H1 (cell line): ENCODE measurements at regions not wholly inside any gene's neighbourhood (a gene's known extent, or its start where the extent isn't known, plus 50 kb on each side); places are given as distances from the start of the nearest gene placed in this dataset.

Experiments
- CTCF ChIA-PET: fragments of 300-600 bp; sonication (Branson Sonifier 250); formaldehyde crosslinking; loops from one replicate; lab custom pipeline; 2021; ENCODE audit not compliant: partially characterized antibody; lab: Charles Lee
- POLR2A ChIA-PET: fragments of 300-600 bp; sonication (Branson Sonifier 250); formaldehyde crosslinking; loops from one replicate; lab custom pipeline; 2021; ENCODE audit warnings: inconsistent platforms; ENCODE audit not compliant: partially characterized antibody; lab: Charles Lee
- DNase-seq, 2 experiments: peaks; one replicate each; pipeline versions ENCODE4 v3.0.0 to v3.0.0-alpha.2; 2010 to 2022; ENCODE audit warnings: low spot score in 2 of 2, low read depth in 1 of 2, mixed read lengths in 1 of 2
- FAIRE-seq: peaks from 2 replicates; lab custom pipeline; 2011; peaks lifted over from hg19 to GRCh38; lab: Jason Lieb, UNC
- H2AFZ ChIP-seq: 2 replicates; pipeline ENCODE4 v1.8.1; 2012; ENCODE audit warnings: low read length, inconsistent platforms
- H2AK5ac ChIP-seq: 2 replicates; pipeline ENCODE4 v1.6.1; 2013; ENCODE audit warnings: low read depth, low read length
- H2BK120ac ChIP-seq: replicated peaks from 2 replicates; pipeline ENCODE3; 2013; ENCODE audit warnings: low read depth, low read length, inconsistent platforms
- H2BK12ac ChIP-seq: 2 replicates; pipeline ENCODE4 v1.6.1; 2013; ENCODE audit warnings: low read depth, low read length
- H2BK15ac ChIP-seq: 2 replicates; pipeline ENCODE4 v1.6.1; 2013; ENCODE audit warnings: low read length
- H2BK20ac ChIP-seq: 2 replicates; pipeline ENCODE4 v1.6.1; 2013; ENCODE audit warnings: low read length
- H2BK5ac ChIP-seq: 2 replicates; pipeline ENCODE4 v1.6.1; 2013; ENCODE audit warnings: low read depth, low read length
- H3K14ac ChIP-seq: 2 replicates; pipeline ENCODE4 v1.6.1; 2013; ENCODE audit warnings: inconsistent platforms; ENCODE audit not compliant: insufficient read length
- H3K18ac ChIP-seq: 2 replicates; pipeline ENCODE4 v1.6.1; 2013; ENCODE audit warnings: low read length; ENCODE audit errors: extremely low read depth
- H3K23ac ChIP-seq: 2 replicates; pipeline ENCODE4 v1.6.1; 2013; ENCODE audit warnings: inconsistent platforms; ENCODE audit not compliant: insufficient read length
- H3K23me2 ChIP-seq: 2 replicates; pipeline ENCODE4 v1.6.1; 2013; ENCODE audit warnings: low read depth, low read length
- H3K27ac ChIP-seq: 2 replicates; pipeline ENCODE4 v1.6.1; 2011; ENCODE audit warnings: low read depth, low read length, inconsistent platforms
- H3K27me3 ChIP-seq, 4 experiments: replicated peaks in 1 of 4; 1 replicate in 1 of 4; 2 replicates in 3 of 4; pipeline versions ENCODE4 v1.6.1 to v1.8.1; 2011 to 2013; ENCODE audit warnings: low read length in 3 of 4, mild to moderate bottlenecking in 3 of 4, inconsistent platforms in 2 of 4, mixed read lengths in 2 of 4, moderate library complexity in 1 of 4; ENCODE audit not compliant: control insufficient read depth in 3 of 4, insufficient read depth in 3 of 4; ENCODE audit errors: extremely low read depth in 1 of 4
- H3K36me3 ChIP-seq, 4 experiments: 2 replicates each; pipeline versions ENCODE4 v1.6.1 to v1.8.1; 2011 to 2013; ENCODE audit warnings: mild to moderate bottlenecking in 4 of 4, low read length in 3 of 4, moderate library complexity in 2 of 4, control low read depth in 1 of 4, inconsistent platforms in 1 of 4; ENCODE audit not compliant: insufficient read depth in 4 of 4, control insufficient read depth in 2 of 4
- H3K4ac ChIP-seq: replicated peaks from 2 replicates; pipeline ENCODE3; 2013; ENCODE audit warnings: low read length, low read depth, mixed read lengths, inconsistent platforms; ENCODE audit not compliant: insufficient read length
- H3K4me1 ChIP-seq, 4 experiments: replicated peaks in 1 of 4; 1 replicate in 1 of 4; 2 replicates in 3 of 4; pipeline versions ENCODE4 v1.6.1 to v1.8.1; 2011 to 2013; ENCODE audit warnings: low read length in 3 of 4, inconsistent platforms in 2 of 4, mixed read lengths in 1 of 4; ENCODE audit not compliant: insufficient read depth in 4 of 4, control insufficient read depth in 3 of 4
- H3K4me2 ChIP-seq, 2 experiments: 2 replicates each; pipeline versions ENCODE4 v1.6.1 to v1.8.1; 2011 to 2013; ENCODE audit warnings: low read depth in 2 of 2, low read length in 2 of 2, control low read depth in 1 of 2, inconsistent platforms in 1 of 2, mild to moderate bottlenecking in 1 of 2; ENCODE audit not compliant: insufficient read depth in 1 of 2
- H3K4me3 ChIP-seq, 4 experiments: fragments of 200-600, 300-600 bp in 1 of 4; sonication (generic), shearing (Covaris generic), sonication (Bioruptor Twin) in 1 of 4; 2 replicates each; pipeline versions ENCODE4 v1.5.1 to v1.8.1; 2011 to 2016; ENCODE audit warnings: low read length in 4 of 4, low read depth in 3 of 4, control low read depth in 2 of 4, inconsistent platforms in 2 of 4, mild to moderate bottlenecking in 2 of 4, mixed read lengths in 1 of 4, moderate library complexity in 1 of 4; ENCODE audit not compliant: insufficient read depth in 2 of 4; ENCODE audit errors: extremely low read depth in 1 of 4
- H3K56ac ChIP-seq: replicated peaks from 2 replicates; pipeline ENCODE3; 2013; ENCODE audit warnings: low read depth, mild to moderate bottlenecking, mixed read lengths, low read length, inconsistent platforms; ENCODE audit not compliant: insufficient read length
- H3K79me1 ChIP-seq: 2 replicates; pipeline ENCODE4 v1.6.1; 2013; ENCODE audit warnings: low read depth, low read length, control low read depth
- H3K79me2 ChIP-seq, 2 experiments: 2 replicates each; pipeline versions ENCODE4 v1.6.1 to v1.8.1; 2012 to 2013; ENCODE audit warnings: low read length in 2 of 2, mild to moderate bottlenecking in 2 of 2, inconsistent platforms in 1 of 2; ENCODE audit not compliant: insufficient read depth in 2 of 2, control insufficient read depth in 1 of 2
- H3K9ac ChIP-seq, 4 experiments: replicated peaks in 1 of 4; 1 replicate in 1 of 4; 2 replicates in 3 of 4; pipeline versions ENCODE4 v1.6.1 to v1.8.1; 2011 to 2013; ENCODE audit warnings: low read depth in 3 of 4, low read length in 3 of 4, control low read depth in 2 of 4, mild to moderate bottlenecking in 2 of 4, moderate library complexity in 2 of 4, inconsistent platforms in 1 of 4; ENCODE audit errors: extremely low read depth in 1 of 4
- H3K9me3 ChIP-seq, 2 experiments: 2 replicates each; pipeline versions ENCODE4 v1.6.1 to v1.8.1; 2012 to 2013; ENCODE audit warnings: mild to moderate bottlenecking in 2 of 2, moderate library complexity in 2 of 2, control low read depth in 1 of 2, inconsistent platforms in 1 of 2, low read depth in 1 of 2, low read length in 1 of 2, mixed read lengths in 1 of 2; ENCODE audit not compliant: insufficient read depth in 2 of 2
- H4K20me1 ChIP-seq, 2 experiments: replicated peaks in 1 of 2; 2 replicates each; pipeline versions ENCODE3 to v1.8.1; 2011 to 2013; ENCODE audit warnings: inconsistent platforms in 2 of 2, low read length in 2 of 2, mild to moderate bottlenecking in 1 of 2; ENCODE audit not compliant: insufficient read depth in 2 of 2, control insufficient read depth in 1 of 2
- H4K5ac ChIP-seq: 2 replicates; pipeline ENCODE4 v1.6.1; 2013; ENCODE audit warnings: low read length, low read depth, mixed read lengths, inconsistent platforms; ENCODE audit not compliant: insufficient read length
- H4K8ac ChIP-seq: 2 replicates; pipeline ENCODE4 v1.8.0; 2013; ENCODE audit warnings: mild to moderate bottlenecking, moderate library complexity, low read length, inconsistent platforms; ENCODE audit not compliant: insufficient read depth; ENCODE audit errors: extremely low read depth
- H4K91ac ChIP-seq: replicated peaks from 2 replicates; pipeline ENCODE3; 2013; ENCODE audit warnings: low read length, mixed read lengths, inconsistent platforms; ENCODE audit not compliant: insufficient read length
- ASH2L ChIP-seq: fragments of 200-600, 300-600 bp; sonication (generic); IDR thresholded peaks from one replicate; pipeline ENCODE4 v1.7.1; 2017; ENCODE audit warnings: low read length
- CREB1 ChIP-seq: IDR thresholded peaks from 2 replicates; pipeline ENCODE4 v1.6.1; 2012; ENCODE audit warnings: inconsistent platforms
- HDAC2 ChIP-seq, 2 experiments: fragments of 300-600 bp in 1 of 2; sonication (generic) in 1 of 2; IDR thresholded peaks; 2 replicates each; pipeline ENCODE4 v1.6.1; 2011 to 2012; ENCODE audit warnings: low read depth in 2 of 2, low read length in 2 of 2, mild to moderate bottlenecking in 2 of 2, moderate library complexity in 2 of 2, borderline replicate concordance in 1 of 2, inconsistent platforms in 1 of 2
- KDM4A ChIP-seq: IDR thresholded peaks from one replicate; pipeline ENCODE4 v1.7.1; 2012; ENCODE audit warnings: low read depth, mild to moderate bottlenecking, moderate library complexity, low read length, inconsistent platforms; ENCODE audit not compliant: severe bottlenecking
- MAX ChIP-seq: IDR thresholded peaks from 2 replicates; pipeline ENCODE4 v1.6.1; 2012; ENCODE audit warnings: inconsistent platforms
- POLR2AphosphoS5 ChIP-seq: IDR thresholded peaks from 2 replicates; pipeline ENCODE4 v1.6.1; 2011; ENCODE audit warnings: low read depth, low read length
- POU5F1 ChIP-seq: IDR thresholded peaks from 2 replicates; pipeline ENCODE4 v1.6.1; 2011; ENCODE audit warnings: low read depth, mild to moderate bottlenecking, low read length, moderate library complexity
- RAD21 ChIP-seq, 2 experiments: IDR thresholded peaks in 1 of 2; conservative IDR thresholded peaks in 1 of 2; 2 replicates each; pipeline ENCODE4 v1.6.1; 2011; ENCODE audit warnings: low read depth in 2 of 2, low read length in 2 of 2, improper control_type of control experiment in 1 of 2, inconsistent platforms in 1 of 2, mild to moderate bottlenecking in 1 of 2, moderate library complexity in 1 of 2
- RNF2 ChIP-seq: fragments of 200-900, 300-1000 bp; sonication (generic); IDR thresholded peaks from 2 replicates; pipeline ENCODE4 v1.7.1; 2016; ENCODE audit warnings: borderline replicate concordance, low read depth, mild to moderate bottlenecking, antibody characterized with exemption, low read length; ENCODE audit not compliant: poor library complexity, severe bottlenecking; ENCODE audit errors: missing control alignments
- SIX5 ChIP-seq: IDR thresholded peaks from 2 replicates; pipeline ENCODE4 v1.6.1; 2011; ENCODE audit warnings: mild to moderate bottlenecking, low read depth, low read length
- SP1 ChIP-seq: IDR thresholded peaks from 2 replicates; pipeline ENCODE4 v1.6.1; 2011; ENCODE audit warnings: low read depth, low read length
- SP2 ChIP-seq: IDR thresholded peaks from 2 replicates; pipeline ENCODE4 v1.6.1; 2012; ENCODE audit warnings: mild to moderate bottlenecking, low read length, inconsistent platforms
- YY1 ChIP-seq: IDR thresholded peaks from 2 replicates; pipeline ENCODE4 v1.6.1; 2011; ENCODE audit warnings: low read depth, mild to moderate bottlenecking, low read length
- WGBS, 2 experiments: shearing (Covaris generic) in 1 of 2; methylation state at CpG; one replicate each; pipeline versions ENCODE4 v1.1.6 to v1.1.7; 2013 to 2015; ENCODE audit warnings: low lambda C conversion rate in 2 of 2, mixed read lengths in 2 of 2, inconsistent platforms in 1 of 2, low coverage in 1 of 2, missing lambda C conversion rate in 1 of 2; ENCODE audit not compliant: insufficient replicate concordance in 2 of 2, insufficient coverage in 1 of 2, insufficient read length in 1 of 2; ENCODE audit errors: extremely low coverage in 1 of 2, missing lambda C conversion rate in 1 of 2; 5-methylcytosine and 5-hydroxymethylcytosine counted together
- TF ChIP-seq, protein P1 (sequence below): IDR thresholded peaks from 2 replicates; pipeline ENCODE4 v1.6.1; 2011; ENCODE audit warnings: low read depth, mild to moderate bottlenecking, low read length; ENCODE audit not compliant: insufficient read depth

- H3K4me2 ChIP-seq: no peak overlapping the region
- H4K91ac ChIP-seq: no peak overlapping the region
- H3K27ac ChIP-seq: no peak overlapping the region
- no peak overlapping the region for H3K18ac ChIP-seq
- H3K23ac ChIP-seq: no peak overlapping the region
- H2AK5ac ChIP-seq: no peak overlapping the region
- H3K23me2 ChIP-seq: no peaks in the 10 kb centered on the region
- H2BK12ac ChIP-seq: no peak overlapping the region
- H3K4me1 ChIP-seq: no peaks in the 10 kb centered on the region; a peak in 1 of 7 replicates
- H2BK20ac ChIP-seq: no peak overlapping the region
- WGBS, 2 experiments: 91% methylated on average over 7 of the region's 7 CpGs; no CpG with 5 or more reads in 1 of the 2 experiments
- no peak overlapping the region for H3K4me3 ChIP-seq
- no peaks in the 10 kb centered on the region for H3K79me2 ChIP-seq
- H3K9me3 ChIP-seq: no peaks in the 10 kb centered on the region
- no peaks in the 10 kb centered on the region for H3K27me3 ChIP-seq
- H3K14ac ChIP-seq: no peak overlapping the region
- no peak overlapping the region for H2BK5ac ChIP-seq
- H3K36me3 ChIP-seq: no peaks in the 10 kb centered on the region
- CTCF ChIA-PET: interaction anchor here (0.5 kb wide), 1 partner anchor 35 kb away, joined by 3 read pairs; no protein-coding TSS in a partner anchor
- H4K20me1 ChIP-seq: no peaks in the 10 kb centered on the region
- no peak overlapping the region for H3K9ac ChIP-seq
- no peak overlapping the region for H3K4ac ChIP-seq
- FAIRE-seq: no peak
- POLR2A ChIA-PET: no interaction called here
- H4K8ac ChIP-seq: no peak overlapping the region
- no peaks in the 10 kb centered on the region for H3K79me1 ChIP-seq
- DNase-seq: no peak
- no peak overlapping the region for H3K56ac ChIP-seq
- no peak overlapping the region for H2AFZ ChIP-seq
- no peak overlapping the region for H2BK120ac ChIP-seq
- H2BK15ac ChIP-seq: no peak overlapping the region
- no peak overlapping the region for H4K5ac ChIP-seq
- no peak for TF ChIP-seq MAX
- TF ChIP-seq RAD21 (IDR thresholded peaks at IDR 0.05 in 1 of 2, conservative IDR thresholded peaks at IDR 0.05 in 1 of 2; ENCODE audit: low read depth in 2 of 2, low read length in 2 of 2): no peak
- no peak for TF ChIP-seq SP1
- no peak for TF ChIP-seq KDM4A
- no peak for TF ChIP-seq ASH2L
- TF ChIP-seq CREB1: no peak
- no peak for TF ChIP-seq POU5F1
- TF ChIP-seq POLR2AphosphoS5: no peak
- no peak for TF ChIP-seq SP2
- TF ChIP-seq YY1: no peak
- TF ChIP-seq HDAC2 (IDR thresholded peaks at IDR 0.05; ENCODE audit: borderline replicate concordance in 1 of 2, low read depth in 2 of 2, low read length in 2 of 2): no peak
- TF ChIP-seq RNF2: no peak
- no peak for TF ChIP-seq SIX5
- TF ChIP-seq, protein P1, sequence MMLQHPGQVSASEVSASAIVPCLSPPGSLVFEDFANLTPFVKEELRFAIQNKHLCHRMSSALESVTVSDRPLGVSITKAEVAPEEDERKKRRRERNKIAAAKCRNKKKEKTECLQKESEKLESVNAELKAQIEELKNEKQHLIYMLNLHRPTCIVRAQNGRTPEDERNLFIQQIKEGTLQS: no peak
Measured at GRCh38 chr12:19605720-19606119, 166.4 kb downstream of the AEBP2 start.
